Endothelial cell of hepatic sinusoid (primary cell): ENCODE measurements at regions not wholly inside any gene's neighbourhood (a gene's known extent, or its start where the extent isn't known, plus 50 kb on each side); places are given as distances from the start of the nearest gene placed in this dataset.

ENCODE experiments used
- in situ Hi-C: cut with HindIII; loops from 2 replicates; pipeline ENCODE4 v1.10.0; 2017; ENCODE audit warnings: low sequenced_read_pairs

- in situ Hi-C loops, result no loop called here
These were observed 130.9 kb downstream of the NMUR2 start for GRCh38 chr5:152274224-152274623.

- in situ Hi-C loops, result no loop called here
These were observed 133.7 kb downstream of the NMUR2 start for GRCh38 chr5:152271420-152271819.

GRCh38 chr5:152270096-152270495 lies 135.0 kb downstream of the NMUR2 start:
- in situ Hi-C loops, result no loop called here

DNA sequence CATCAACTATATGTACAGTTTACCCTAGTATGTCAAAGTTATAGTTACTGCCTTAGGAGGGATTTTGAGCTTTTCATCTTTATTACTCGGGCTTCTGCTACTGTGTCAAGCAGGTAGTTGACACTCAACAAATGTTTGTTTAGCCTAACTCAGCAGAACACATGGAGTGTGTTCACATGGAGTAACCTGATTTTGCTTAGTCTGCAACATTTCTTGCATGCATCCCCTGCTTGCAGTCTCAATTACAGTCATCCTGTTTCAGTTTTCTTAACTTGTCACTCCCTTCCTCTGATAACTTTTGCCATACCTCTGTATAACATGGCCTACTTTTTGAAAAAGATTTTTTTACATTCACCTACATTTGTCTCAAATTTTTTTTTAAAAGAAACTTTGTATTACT lies 135.5 kb downstream of the NMUR2 start:
- in situ Hi-C loops, result no loop called here

- in situ Hi-C loops, result no loop called here
These were observed 140.3 kb downstream of the NMUR2 start for GRCh38 chr5:152264645-152265254.

- in situ Hi-C loops, result no loop called here
These were observed 142.4 kb downstream of the NMUR2 start for GRCh38 chr5:152262667-152263066.

DNA sequence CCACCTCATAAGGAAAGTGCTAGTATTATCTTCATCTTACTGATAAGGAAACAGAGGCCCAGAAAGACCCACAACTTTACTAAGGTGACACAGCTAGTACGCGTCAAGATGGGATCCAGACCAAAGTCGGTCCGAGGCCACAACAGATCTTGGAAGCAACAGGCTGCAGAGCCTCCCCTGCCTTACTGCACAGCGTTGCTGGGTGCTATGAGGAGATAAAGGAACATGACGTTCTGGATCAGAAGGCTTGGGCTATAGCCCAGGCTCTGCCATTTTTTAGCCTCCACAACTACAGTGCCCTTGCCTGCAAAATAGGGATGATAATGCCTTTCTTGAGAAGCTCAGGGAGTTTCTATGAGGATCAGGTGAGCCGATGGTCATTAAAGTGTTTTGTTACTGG lies 144.1 kb downstream of the NMUR2 start:
- in situ Hi-C loops, result no loop called here

DNA sequence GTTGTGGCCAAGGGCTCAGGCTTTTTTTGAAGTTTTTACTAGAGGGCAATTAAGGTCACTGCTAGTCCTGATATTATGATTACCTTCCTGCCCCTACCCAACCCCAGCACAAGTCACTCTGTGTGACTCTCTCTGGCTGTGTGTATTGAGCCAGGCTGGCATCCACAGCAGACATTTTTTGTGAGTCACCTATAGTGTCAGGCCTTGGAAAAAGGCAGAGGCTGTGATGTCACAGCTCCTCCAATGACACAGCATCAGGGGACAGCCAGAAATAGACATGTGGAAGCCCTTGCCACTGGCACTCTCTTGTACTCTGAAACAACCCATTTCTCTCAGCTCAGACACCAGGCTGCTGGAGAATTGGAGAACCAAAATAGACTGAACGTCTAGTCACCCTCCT lies 145.4 kb downstream of the NMUR2 start:
- in situ Hi-C loops, result no loop called here

- in situ Hi-C loops, result no loop called here
These were observed 148.5 kb downstream of the NMUR2 start for GRCh38 chr5:152256580-152256979.

DNA sequence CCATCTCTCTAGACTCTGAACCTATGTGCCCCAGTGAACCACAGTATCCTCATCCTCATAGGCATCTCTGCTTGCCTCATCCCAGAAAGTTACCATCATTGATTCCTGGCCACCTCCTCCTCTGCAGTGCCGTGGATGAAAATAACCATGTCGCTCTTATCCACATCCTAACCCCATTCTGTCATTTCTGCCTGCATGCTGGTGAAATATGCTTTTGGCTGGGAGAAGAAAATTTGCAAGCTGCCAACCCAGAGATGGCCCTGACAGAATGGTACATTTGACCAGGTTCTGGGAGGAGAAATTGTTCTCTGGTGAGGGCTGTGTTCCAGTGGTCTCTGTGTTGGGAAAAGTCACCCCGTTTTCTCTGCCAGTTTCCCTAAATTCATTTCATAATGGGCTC lies 149.7 kb downstream of the NMUR2 start:
- in situ Hi-C loops, result no loop called here

- in situ Hi-C loops, result no loop called here
These were observed 157.2 kb downstream of the NMUR2 start for GRCh38 chr5:152247850-152248385.

DNA sequence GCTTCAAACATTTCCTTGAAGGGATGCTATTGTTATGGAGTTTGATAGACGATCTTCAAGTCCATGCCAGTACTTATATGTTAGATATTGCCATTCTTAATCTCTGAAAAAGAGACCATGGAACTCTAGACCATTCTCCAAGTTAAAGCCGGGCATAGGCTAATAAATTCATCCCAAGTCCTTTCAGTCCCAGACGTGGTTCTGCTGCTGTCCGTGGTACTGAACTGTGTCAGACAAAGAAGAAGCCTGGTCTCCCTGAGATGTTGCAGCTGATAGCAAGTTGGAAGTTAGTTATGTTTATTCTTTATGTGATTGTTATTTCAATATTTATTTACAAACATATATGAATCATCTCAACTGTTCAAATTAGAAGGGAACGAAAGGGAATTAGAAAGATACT lies 158.7 kb downstream of the NMUR2 start:
- in situ Hi-C loops, result no loop called here

DNA sequence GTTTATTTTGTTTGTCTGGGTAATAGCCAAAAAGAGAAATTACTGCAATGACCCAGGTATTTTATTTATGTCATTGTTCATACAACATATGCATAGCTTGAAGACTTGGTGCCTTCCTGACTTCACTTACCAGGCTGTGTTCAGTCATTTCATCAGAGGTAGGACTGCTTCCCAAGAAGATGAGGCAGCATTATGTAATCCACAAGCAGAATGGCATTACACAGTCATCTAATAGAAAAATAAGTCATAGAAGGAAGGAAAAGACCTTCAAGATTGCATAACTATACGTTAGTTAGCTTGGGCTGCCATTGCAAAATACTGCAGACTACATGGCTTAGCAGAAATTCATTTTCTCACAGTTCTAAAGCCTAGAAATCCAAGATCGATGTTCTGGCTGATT lies 167.5 kb downstream of the NMUR2 start:
- in situ Hi-C loops, result no loop called here

DNA sequence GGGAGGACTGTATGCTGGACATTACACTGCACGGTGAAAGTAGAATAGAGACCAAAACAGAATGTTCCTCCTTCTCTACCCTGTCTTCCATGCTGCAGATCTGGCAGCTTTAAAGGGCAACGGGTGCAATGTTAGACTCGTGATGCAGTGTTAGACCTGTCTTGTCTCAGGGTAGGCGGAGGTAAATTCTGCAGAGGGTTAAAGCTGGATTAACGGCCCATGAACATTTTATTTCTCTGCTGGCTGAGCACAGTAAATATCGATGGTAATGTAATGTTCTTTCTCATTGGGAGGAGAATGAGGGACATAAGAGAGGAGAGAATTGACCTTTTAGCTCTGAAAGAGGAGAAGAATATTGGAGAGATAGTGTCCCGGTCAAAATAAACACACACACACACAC lies 178.9 kb downstream of the NMUR2 start:
- in situ Hi-C loops, result no loop called here

DNA sequence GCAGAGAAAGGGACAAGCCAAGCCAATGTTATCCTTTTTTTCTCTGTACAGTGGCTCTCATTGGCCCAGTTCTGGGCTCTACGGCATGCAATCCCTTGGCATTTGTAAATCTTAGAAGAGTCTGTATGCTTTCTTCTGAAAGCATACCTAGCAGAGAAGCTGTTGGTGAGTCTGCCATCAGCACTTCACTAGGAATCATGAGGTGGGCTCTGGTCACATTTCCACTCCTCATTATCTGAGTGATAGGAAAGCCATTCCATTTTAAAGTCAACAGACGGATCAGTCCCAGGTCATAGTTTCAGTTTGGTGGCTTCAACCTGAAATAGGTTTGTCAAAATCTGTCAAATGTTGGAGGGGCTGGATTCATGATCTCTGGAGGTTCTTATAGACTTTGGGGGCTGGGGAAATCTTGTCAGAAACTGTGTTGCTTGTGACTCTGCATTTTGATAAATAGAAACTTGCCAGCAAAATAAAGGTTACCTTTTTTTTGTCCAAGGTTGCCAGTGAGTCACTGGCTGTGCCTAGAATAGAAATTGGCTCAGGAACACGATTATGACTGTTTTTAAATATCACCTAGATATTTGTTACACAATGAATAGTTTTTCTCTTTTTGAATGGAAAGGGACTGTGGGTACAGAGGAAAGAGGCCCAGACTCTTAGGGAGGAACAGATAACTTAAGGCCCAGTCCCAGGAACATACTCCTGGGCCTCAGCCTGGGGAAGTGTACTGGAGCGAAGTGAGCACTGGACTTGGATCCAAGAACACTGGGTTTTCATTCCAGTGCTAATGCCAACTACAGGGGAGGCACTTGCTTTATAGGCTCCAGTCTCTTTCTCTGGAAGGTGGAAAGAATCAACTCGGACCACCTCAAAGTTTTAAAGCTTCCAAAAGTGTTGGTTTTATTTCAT lies 183.1 kb downstream of the NMUR2 start:
- in situ Hi-C loops, result no loop called here

- in situ Hi-C loops, result no loop called here
These were observed 186.4 kb downstream of the NMUR2 start for GRCh38 chr5:152218694-152219093.

DNA sequence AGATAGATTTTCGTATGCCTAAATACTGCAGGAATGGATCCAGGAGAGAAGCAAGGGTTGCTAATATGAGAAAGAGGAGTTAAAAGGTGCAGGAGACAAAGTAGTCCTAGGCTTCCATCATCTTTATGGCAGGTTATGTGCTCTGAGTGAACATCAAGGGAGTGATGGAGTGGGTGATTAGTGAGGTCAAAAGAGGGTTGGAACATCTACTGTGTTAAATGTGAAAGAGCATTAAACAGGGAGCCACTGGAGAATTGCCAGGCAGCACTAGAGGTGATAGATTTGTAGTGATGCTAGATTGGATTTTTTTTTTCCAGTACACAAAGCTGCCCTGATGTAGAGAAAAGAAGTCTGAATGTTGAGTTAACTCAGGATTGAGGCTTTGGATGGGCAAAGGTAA lies 199.3 kb downstream of the NMUR2 start:
- in situ Hi-C loops, result no loop called here

GRCh38 chr5:152202321-152202720 lies 202.8 kb downstream of the NMUR2 start:
- in situ Hi-C loops, result no loop called here

- in situ Hi-C loops, result no loop called here
These were observed 211.5 kb downstream of the NMUR2 start for GRCh38 chr5:152193391-152194107.

DNA sequence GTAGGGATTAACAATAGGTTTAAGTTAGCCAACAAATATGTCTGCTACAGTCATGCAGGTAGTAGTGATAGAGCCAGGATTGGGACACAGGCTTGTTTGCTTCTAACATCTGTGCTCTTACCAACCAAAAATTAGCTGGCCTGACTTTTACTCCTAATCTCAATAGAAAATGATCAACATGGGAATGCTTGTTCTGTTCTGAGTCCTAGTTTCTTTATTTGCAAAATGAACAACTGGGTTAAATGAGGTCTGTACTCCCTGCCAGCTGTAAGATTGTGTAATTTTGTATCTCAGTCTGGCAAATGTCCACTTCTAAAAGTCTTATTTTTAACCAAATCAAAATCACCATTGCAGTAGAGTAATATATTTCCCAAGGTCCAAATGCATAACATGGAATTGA lies 216.8 kb downstream of the NMUR2 start:
- in situ Hi-C loops, result no loop called here

GRCh38 chr5:152187668-152188067 lies 217.4 kb downstream of the NMUR2 start:
- in situ Hi-C loops, result no loop called here
